Activated CD4-positive, alpha-beta T cell treated with anti-CD3 and anti-CD28 coated beads, Interleukin-2, amount 50 U/mL, for 4 hours (primary cell): ENCODE measurements at regions not wholly inside any gene's neighbourhood (a gene's known extent, or its start where the extent isn't known, plus 50 kb on each side); places are given as distances from the start of the nearest gene placed in this dataset.
"Not testable (repeated sequence)": the region's sequence is repeated elsewhere in the genome, so short reads cannot be mapped to it uniquely, and the experiment has no call there.

Experiments used
- DNase-seq, 2 experiments: peaks; one replicate each; pipeline ENCODE4 v3.0.0-alpha.2; 2020

DNA sequence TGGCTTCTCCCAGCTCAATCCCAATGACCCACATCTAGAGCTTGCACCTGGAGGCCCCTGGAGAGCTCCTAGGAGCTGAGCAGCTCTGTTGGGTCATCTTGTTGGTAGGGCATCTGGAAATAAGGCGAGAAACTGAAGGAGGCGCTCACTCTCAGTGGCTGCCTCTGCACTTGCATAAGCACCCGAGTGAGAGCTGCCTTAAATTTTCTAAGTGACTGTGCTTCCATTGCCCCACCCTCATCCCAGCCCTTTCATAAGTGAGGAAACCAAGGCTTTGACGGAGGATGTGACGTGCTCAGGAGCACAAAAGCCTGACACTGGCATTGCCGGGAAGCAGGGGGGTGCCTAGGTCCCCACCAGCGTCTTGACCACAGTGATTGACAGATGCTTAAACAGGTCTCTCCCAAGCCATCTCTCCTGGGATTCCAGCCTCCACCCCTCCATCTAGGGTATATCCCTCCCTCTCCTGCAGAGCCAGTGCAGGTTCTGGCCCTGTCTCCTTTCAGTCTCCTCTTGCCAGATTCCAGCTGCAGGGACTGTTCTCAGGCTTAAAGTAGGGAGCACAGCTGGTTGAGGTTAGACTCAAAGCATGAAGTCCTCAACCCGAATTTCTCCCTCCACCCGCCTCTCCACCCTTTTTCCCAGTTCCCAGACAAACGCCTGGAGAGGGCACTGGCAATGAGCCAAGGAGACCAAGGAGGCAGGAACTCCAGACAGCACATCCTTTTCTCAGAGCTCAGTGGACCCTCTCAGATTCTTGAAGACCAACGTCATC is 113.7 kb downstream of the IRX5 start:
- DNase-seq: no peak

DNA sequence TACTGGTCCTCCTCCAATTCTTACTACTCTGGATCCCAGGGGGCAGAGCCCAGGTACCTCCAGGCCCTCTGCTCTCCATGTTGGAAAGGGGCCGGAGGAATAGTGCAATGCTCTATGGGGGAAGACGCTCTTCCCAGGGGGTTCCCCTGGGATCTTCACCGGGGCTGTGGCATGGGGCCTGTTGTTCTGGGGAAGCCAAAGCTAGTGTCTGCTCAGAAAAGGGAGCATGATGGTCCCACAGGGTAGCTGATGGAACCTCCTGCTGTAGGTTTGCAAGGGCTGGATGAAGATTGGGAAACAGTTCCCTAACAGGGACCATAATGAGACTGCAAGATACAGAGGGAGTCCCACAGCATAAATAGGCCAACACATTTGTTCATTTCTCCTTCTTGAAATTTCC is 114.7 kb downstream of the IRX5 start:
- no peak for DNase-seq

DNA sequence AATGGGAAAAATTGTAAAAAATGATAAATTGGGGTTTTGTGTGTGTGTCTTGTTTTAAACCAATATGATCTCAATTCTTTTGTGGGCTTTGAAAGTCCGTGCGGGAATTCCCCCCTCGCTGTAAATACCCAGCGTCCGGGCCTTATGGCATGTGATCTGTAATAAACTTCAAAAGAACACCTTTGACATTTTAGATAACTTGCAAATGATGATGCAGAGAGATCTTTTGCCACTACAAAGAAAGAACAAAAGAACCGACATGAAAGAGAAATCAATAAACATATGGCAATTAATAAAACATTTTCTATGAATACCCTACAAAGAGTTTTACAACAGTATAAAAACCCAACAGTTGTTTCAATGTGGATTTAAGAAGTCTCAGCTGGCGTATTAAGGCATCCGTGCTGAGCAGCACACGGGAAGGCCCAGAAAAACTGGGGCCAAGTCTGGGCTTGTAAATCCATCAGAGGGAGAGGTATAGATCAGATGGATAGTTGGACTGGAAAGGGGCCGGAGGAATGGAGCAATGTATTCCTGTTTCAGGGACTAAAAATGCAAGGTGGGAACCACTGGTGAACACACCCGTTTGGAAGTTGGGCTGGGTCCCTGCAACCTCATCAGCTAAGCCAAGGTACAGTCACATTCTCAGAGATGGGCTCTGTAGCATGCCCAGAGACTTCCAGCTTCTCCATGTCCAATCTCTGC is 115.2 kb downstream of the IRX5 start:
- DNase-seq: no peak

DNA sequence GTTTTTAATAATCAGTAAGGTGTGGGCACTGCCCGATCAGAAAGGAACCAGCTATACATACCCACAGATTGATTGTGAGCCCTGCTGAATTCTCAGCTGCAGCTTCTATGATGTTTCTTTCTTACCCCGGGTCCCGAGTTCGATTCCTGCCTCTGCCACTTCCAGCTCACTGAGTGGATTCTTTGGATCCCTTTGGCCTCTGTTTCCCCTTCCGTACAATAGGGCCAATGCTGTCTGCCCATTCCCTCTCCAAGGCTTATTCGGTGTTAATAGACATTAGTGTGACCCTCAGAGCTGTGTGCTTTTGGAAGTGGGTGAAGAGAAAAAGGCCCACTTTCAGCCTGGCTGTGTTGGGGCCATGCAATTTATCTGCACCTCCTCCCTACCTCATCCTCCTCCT is 115.8 kb downstream of the IRX5 start:
- DNase-seq: no peak

GRCh38 chr16:55046916-55047315 is 116.3 kb downstream of the IRX5 start:
- no peak for DNase-seq

GRCh38 chr16:55047331-55047730 is 116.7 kb downstream of the IRX5 start:
- no peak for DNase-seq

DNA sequence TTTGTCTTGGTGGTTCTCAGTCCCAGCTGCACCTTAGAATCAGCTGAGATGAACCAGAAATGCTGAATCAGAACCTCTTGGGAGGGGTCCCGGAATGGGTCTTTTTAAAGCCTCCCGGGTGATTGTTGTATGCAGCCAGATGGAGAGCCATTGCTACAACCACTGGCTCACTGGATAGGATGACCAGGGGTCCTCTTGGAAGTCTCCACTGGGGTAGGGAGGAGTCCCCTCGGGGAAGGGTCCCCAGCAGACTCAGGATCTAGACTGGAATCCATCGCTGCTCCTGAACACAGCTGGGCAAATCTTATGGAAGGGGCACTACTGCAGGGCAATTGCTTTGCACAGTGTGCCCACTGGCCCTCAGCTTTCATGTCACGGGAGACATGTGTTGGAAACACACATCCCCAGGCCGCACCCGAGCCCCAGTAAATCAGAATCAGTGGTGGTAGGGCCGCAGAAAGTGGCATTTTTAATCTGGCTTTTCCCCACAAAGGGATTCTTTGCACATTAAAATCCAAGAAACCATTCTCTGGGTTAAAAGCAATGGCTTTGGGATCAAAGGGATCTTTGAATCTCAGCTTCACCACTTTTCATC is 117.3 kb downstream of the IRX5 start:
- DNase-seq: no peak

GRCh38 chr16:55048745-55049144 is 118.1 kb downstream of the IRX5 start:
- no peak for DNase-seq

DNA sequence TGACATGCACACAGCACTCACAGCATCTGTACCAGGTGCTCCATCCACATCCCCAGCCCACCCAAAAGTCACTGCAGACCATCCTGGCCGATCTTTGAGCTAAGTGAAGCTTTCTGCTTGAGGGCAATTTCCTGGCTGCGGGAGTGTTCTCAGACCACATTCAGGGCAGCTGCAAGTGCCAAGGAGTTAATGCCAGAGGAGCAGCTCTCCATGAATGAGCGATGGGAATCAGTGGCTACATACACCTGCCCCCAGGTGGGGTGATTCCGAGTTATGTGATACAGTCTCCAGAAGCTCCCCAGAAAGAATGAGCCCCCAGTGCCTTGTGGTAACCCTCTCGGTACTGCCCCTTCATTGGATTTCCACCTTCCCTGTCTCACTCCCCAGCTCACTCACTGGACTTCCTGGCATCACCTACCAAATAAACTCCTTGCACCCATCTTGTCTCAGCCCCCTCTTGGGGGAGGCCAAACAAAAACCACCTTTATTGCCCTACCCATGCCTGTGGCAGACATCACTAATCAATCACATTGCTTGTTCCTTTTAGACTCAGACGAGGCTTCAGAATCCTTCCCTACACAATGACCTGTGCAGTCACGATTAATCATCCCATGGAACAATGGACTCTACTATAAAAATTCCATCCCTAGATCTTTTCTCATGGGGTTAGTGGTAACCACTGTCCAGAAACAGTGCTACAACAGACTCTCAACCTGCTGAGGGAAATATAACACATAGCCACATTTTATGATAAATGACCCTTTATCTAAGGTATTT is 121.1 kb downstream of the IRX5 start:
- DNase-seq: no peak

GRCh38 chr16:55052348-55052734 is 121.7 kb downstream of the IRX5 start:
- no peak for DNase-seq

DNA sequence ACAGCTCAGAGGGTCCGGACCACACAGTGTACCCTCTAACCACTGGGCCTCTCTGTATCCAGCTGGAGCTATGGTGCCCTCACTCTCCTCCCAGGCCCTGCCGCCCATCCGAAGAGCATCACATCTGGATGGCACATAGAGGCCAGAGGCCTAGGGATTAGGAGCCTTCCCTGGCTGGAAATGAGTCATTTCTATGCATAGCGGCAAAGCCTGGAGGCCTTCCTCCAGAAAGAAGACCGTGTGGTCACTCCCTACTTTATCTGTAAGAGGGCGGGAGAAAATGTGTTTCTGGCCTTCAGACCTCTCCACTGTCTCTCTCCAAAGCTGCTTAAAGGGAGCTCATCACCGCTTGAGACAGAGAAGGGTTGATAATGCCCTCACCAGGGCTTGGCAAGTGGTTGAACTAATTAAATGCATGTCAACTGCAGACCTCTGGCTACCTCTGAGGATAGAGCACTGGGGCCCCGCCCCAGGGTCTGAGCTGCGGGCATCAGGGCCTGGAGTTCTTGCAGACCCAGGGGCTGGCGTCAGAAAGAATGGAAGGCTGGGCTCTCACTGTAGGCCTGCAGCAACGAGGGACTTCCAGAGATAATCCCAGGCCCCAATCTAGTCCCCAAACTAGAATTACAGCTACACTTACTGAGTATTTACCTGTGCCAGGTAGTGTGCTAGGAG is 122.2 kb downstream of the IRX5 start:
- DNase-seq: no peak

DNA sequence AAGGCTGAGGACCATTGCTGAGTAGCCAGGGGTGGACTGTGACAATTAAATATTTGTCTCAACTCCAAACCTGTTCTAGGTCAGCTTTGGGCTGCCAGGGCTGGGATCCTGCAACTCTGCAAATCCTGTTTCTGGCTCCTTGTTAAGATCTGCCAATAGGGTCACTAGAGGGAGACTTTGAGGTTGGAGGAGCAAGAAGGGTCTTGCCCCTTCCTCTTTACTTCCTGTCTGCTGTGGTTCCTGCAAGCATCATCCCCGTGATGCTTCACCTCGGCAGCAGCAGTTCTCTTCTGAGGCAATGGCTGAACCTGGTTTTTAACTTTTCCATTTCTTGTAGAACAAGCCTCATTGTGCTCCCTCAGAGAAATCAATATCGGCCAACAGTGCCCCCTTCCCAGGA is 124.6 kb downstream of the IRX5 start:
- DNase-seq: no peak

DNA sequence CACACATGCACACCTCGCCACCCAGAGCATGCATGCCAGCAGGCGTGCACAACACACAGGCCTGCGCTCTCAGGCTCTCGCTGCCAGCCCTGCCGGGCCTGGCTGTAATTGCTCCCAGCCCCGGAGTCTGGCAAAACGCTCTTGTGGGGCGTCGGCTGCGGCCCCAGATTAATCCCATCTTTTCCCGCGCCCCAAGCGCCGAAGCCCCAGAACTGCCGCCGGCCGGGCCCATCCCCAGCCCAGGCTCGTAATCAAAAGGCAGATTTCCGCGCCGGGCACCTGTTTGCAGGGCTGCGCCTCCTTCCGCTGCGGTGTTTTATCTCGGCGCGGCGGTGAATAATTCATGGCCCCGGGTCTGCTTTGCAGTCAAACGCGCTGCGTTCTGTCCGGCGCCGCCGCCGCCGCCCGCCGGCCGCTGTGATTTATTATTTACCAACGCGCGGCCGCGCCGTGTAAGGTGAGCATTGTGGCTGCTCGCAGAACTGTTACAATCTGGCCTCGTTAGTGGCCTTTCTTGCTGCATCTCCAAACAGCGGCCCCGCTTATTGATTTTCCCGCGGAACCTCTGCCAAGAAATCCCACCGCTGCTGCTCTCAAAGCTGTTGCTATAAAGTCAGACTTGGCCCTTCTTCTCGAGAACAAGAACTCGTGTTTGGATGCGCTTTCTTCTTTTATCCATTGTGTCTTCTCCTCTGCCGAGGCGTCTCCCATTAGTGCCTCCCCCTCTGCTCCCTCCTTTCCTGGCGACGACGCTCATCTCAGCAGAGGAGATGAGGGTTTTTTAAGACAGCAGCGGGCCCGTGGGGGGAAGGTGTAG is 126.1 kb downstream of the IRX5 start:
- DNase-seq: no peak

- DNase-seq: no peak
Measured at GRCh38 chr16:55057866-55058265, 127.2 kb downstream of the IRX5 start.

DNA sequence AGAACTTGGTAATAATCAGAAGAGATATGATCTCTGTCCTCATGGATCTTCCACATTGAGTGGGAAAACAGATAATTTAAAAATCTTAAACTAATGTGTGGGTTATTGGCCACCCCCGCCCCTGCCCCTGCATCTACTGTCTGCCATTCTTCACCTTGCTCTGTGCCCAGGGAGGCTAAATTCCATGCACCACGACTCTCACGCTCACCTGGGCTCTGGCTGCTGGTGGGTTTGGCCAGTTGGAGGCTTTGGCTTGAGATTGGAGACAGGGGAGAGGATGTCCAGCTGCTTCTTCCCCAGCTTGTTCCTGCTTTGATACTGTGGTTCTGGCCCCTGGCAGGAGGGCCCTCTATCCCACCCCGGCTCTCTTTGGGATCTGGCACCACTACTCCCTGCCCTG is 127.9 kb downstream of the IRX5 start:
- DNase-seq: no peak

GRCh38 chr16:55059146-55059545 is 128.5 kb downstream of the IRX5 start:
- DNase-seq: no peak

DNA sequence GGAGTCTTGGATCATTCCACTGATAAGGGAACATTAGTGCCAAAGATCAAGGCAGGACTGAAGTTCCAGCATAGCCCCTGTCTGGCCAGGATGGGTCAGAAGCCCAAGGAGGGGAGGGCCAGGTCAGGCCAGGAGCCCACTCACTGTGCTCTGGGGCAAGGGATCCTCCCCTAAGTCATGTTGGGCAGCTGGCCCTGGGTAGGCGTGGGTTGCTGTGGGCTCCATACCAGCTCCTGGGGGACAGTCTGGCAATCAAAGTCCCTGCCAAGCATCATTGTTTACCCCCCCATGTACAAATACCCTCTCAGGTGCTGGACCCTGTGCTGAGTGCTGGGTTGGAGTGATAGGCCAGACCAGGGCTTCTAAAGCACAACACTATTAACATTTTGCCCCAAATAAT is 130.5 kb downstream of the IRX5 start:
- DNase-seq: no peak

GRCh38 chr16:55062442-55062841 is 131.8 kb downstream of the IRX5 start:
- no peak for DNase-seq

- no peak for DNase-seq
Measured at GRCh38 chr16:55072976-55073375, 142.3 kb downstream of the IRX5 start.

DNA sequence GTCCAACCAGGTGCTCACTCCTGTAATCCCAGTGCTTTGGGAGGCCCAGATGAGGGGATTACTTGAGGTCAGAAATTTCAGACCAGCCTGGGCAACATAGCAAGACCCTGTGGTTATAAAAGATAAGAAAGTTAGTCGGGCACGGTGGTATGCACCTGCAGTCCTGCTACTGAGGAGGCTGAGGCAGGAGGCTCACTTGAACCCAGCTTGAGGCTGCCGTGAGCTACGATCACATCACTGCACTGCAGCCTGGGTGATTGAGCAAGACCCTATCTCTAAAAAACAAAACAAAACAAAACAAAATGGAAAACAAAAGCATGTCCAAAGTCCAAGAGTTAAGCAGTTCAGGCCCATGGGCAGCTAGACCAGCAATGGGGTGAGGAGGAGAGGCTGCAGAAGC is 143.2 kb downstream of the IRX5 start:
- DNase-seq: no peak

DNA sequence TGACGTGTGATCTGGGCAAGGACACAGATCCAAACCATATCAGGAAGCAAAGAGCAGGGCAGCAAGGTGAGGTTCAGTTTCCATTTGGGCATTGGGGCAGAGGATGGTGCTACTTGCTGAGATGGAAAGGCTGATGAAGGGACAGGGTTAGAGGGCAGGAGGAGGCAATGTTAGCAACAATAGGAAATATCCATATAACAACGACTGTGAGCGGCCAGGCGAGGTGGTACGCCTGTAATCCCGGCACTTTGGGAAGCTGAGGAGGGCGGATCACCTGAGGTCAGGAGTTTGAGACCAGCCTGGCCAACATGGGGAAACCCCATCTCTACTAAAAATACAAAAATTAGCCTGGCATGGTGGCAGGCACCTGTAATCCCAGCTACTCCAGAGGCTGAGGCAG is 144.5 kb downstream of the IRX5 start:
- DNase-seq: not testable (repeated sequence)

GRCh38 chr16:55076053-55076452 is 145.4 kb downstream of the IRX5 start:
- DNase-seq: no peak
